Stimulated activated CD4-positive, alpha-beta T cell treated with anti-CD3 and anti-CD28 coated beads, Interleukin-2, amount 100 ng/mL, for 24 hours (primary cell): ENCODE measurements at regions not wholly inside any gene's neighbourhood (a gene's known extent, or its start where the extent isn't known, plus 50 kb on each side); places are given as distances from the start of the nearest gene placed in this dataset.
"Not testable (repeated sequence)": the region's sequence is repeated elsewhere in the genome, so short reads cannot be mapped to it uniquely, and the experiment has no call there.

ENCODE experiments used
- DNase-seq, 2 donors: peaks; one replicate each; pipeline ENCODE4 v3.0.0-alpha.2; 2020

DNA sequence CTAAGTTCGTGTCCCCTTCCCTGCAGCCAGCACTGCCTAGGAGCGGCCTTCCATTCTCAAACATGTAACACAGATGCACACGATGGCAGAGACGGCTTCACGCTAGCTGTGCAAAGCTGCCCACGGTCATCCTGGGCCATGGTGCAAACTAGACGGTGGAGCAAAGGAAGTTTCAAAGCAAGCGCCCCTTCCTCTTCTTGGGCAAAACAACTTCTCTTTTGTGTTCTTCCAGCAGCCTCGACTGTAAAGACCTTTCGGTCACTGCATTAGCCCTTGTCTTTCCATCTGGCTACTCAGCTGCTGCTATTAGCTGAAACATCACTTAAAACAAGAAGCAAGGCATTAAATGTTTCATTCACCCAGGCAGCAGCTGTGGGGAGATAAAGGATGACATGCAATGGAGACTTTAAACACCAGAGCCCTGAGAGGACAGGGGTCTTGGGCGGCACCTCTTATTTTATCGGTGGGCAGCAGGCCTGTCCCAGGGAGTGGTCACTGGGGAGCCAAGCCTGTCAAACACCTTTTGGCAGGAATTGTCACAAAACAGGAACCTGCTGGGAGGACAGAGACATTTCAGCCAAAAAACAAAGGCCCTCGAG is 214.8 kb downstream of the KLF6 start:
- DNase-seq, result no peak

DNA sequence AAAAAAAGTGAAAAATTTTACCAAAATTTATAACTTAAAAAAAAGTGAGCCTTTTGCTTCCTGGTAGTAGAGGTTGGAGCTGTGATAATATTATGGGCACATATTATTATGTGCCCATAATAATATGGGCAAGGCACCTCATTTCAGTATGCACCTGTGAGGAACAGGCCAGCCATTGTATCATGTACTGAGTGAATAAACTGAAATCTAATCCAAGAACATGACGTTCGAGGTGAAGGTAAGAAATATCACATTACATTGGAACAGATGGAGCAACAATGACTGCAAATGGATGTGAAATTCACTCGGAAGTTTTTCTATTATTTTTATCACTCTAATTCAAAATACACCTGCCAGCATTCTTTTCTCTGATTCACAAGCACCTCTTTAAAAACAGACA is 216.0 kb downstream of the KLF6 start:
- DNase-seq, result no peak

DNA sequence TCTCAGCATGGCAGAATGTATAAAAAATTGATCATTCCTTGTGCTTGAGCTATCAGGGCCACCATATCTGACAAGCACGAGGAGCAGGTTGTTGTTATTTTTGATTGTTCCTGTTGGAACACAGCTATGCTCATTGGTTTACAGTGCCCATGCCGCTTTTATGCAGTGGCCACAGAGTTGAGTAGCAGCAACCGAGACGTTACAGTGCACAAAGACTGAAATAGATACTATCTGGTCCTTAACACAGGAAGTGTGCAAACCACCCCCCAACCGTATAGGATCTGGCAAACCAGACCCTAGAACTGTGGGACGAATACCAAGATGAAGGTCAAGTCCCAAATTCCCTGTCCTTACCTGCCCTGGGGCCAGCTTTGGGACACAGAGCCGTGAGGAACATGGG is 216.6 kb downstream of the KLF6 start:
- DNase-seq, result no peak

DNA sequence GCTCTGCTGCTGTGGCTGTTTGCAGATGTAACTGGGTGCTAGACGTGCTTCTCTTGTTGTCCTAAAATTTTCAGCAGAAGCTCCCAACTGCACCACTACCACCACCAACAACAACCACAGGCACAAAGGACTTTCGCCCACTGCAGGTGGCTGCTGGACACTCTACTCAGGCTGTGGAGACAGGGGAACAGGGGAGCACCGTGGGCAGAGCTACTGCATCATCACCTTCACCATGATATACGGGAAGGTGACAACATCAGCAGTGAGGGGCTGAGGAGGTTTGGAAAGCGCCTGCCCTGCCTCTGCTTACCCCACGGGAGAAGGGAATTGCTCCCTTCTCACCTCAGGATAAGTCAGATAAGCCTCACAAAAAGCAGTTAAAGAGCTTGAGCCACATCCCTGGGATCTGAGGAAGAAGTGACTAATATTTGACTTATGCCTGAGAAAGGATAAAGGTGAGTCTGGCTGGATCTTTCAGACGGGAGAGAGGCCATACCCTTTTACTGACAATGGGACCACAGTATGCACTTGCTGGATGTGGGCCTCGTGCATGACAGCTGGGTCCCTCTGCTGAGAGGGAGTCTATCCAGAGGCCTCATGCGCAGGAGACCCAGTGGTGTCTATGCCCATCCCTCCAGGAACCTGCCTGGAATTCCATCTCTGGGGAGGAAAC is 217.6 kb downstream of the KLF6 start:
- no peak for DNase-seq

DNA sequence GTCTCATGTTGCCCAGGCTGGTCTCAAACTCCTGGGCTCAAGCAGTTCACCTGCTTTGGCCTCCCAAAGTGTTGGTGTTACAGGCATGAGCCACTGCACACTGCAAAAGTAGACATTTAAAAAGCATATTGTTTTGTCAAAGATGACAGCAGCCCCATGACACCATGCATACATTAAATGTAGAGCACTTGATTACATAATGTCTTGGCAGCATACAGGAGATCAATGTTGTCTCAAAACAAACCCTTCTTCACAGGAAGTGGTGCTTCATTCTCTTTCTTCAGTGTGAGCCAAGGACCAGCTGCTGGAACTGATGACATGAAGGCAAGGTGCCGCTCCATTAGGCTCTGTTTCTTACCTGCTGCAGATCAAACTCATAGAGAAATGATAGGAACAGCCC is 218.4 kb downstream of the KLF6 start:
- no peak for DNase-seq

DNA sequence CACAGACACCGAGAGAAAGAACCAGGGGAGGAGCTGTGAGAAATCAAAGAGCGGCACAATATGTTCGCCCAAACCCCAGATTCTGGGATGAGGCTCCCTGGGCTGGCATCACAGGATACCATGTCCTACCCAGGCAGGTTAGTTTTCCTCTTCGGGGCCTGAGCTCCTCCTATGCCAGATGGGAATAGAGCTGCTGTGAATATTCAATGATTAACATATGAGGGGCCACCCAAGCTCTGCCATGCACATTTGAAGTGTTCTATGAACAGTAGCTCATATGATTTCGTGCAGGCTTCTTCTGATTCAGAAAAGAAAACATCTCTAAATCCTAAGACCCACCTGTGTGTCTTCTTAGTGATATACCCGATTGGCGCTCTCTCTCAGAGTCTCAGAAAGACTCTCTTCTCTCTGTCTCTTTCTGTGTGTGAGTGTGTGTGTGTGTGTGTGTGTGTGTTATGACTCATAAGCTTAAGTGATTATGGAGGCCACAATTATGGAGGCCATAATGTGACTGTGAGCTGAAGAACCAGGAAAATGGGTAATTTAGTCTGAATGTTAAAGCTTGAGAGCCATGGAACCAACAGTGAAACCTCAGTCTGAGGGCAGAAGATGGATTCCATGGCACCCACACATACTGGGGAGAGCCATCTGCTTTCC is 220.5 kb downstream of the KLF6 start:
- no peak for DNase-seq

DNA sequence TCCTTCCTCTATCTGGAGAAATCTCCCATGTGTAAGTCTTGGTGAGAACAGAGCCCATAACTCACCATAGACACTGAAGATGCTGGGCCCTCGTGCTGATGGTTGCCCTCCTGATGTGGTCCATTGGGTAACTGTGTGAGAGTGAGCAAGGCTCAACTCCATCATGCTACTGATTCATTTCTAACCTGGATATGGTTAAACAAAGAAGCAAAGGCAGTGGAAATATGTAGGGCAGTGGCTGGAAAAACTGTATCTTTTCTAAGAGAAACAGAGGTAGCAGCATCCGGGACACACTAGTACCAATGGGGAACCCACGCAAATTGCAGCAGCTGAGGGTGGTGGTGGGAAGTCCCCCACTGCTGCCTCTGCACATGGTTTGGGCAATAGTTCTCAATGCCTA is 221.7 kb downstream of the KLF6 start:
- DNase-seq, result peak; percentile 54 to 57

DNA sequence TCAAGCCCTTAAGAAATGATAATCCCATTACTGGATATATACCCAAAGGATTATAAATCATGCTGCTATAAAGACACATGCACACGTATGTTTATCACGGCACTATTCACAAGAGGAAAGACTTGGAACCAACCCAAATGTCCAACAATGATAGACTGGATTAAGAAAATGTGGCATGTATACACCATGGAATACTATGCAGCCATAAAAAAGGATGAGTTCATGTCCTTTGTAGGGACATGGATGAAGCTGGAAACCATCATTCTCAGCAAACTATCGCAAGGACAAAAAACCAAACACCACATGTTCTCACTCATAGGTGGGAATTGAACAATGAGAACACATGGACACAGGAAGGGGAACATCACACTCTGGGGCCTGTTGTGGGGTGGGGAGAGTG is 224.4 kb downstream of the KLF6 start:
- DNase-seq, result not testable (repeated sequence)

DNA sequence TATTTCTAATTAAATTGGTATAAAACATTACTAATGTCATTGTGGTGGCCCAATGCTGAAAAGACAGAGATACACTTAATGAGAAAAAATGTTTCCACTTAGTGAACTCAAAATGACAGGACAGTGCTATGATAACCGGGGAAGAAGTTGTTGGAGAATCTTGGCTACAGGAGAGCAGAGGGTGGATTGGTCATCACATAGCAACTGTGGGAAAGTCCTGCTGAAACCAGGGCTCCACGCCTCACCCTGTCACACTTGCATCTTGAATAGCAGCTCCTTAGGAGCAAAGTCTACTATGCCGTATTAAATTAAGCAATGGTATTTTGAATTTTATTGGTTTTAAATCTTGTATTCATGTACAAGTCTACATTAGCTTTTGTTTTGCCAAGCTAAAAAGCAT is 225.5 kb downstream of the KLF6 start:
- no peak for DNase-seq

DNA sequence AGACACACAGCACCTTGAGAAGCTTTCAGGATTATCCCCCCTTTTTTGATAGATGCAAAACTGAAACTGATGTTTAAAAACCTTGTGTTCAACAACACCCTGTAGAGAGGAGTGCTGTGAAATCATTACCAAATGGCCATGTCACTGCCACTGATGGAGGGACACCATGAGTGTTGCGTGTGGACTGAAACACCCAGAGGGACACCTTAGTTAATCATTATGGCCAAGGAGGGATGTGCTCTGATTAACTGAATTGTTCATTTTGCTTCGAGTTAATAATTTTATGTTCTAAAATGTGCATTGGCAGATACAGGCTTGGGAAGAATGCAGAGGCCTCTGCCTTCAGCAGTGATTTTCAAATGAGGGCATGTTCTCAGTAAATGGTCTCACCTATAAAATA is 226.0 kb downstream of the KLF6 start:
- no peak for DNase-seq

DNA sequence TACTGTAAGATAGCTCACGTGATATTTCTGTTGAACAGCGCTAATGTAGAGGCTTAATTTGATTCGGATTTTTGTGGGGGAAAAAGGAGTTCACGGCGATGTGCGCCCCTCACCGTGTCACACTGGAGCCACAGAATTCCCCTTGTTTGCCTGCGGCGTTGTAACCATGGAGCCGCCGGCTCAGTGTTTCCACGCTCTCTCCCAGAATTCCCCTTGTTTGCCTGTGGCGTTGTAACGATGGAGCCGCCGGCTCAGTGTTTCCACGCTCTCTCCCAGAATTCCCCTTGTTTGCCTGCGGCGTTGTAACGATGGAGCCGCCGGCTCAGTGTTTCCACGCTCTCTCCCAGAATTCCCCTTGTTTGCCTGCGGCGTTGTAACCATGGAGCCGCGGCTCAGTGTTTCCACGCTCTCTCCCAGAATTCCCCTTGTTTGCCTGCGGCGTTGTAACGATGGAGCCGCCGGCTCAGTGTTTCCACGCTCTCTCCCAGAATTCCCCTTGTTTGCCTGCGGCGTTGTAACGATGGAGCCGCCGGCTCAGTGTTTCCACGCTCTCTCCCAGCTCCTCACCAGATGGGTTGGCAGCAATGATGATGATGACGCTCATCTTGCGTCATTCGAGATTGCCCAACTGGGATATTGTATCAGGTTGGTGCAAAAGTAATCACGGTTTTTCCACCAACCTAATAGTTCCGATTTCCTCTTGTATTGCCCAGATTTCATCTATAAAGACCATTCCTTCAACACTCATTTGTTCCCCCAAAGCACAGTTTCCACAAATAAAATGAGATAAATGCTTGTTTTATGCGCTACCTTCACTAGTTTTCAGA is 228.6 kb downstream of the KLF6 start:
- not testable (repeated sequence) for DNase-seq

DNA sequence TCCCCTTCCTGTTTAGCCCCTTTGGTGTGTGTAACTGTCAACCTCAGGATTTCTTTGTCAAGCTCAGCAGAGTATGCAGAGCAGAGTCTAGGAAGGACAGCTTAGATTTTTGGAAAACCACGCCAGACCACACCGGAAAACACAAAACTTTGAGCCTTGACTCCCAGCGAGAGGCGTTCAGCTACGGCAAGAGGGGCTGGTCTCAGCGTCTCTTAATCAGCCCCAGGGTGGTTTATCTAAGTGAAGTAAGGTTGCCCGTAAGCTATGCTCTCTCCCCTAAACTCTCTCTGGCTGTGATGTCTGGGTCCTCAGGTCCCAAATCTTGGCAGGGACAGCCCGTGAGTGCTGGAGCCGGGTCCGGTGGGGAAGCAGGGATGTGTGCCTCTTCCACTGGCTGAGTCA is 230.9 kb downstream of the KLF6 start:
- DNase-seq, result peak in 1 of 2 donors; percentile 9

DNA sequence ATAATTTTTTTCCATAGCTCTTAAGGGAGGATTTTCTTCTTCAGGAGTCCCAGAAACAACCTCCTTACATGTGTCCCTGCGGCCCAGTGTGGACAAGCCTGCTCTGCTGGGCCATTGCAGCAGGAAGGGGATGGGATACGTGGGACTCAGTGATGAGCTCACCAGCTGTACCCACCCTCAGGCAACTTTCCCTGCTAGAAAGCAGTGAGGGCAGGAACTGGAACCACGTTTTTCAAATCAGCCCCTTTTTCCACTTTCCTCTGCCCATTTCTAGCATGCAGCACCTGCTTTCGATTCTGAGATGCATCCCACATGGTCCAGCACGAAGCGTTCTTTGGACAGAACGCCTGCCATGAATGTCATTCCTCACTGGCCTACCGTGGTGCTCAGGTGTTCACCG is 232.7 kb downstream of the KLF6 start:
- no peak for DNase-seq

DNA sequence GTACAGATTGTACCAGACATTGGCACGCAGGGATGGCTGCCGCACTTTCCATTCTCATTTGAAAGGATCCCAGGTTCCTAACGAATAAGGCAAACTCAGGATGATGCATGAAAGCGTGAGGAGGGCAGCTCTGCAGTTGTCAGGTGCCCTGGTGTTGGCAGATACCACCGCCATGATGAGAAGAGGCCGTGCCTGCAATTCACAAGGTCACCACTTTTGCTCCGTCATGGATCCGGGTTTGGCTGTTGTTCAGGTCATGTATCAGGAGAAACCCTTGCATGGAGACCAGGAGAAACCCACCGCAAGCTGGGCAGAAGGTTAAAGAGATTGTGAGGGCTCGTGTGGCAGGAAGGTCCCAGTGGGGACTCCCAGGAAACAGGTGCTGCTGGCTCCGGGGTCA is 233.2 kb downstream of the KLF6 start:
- no peak for DNase-seq

DNA sequence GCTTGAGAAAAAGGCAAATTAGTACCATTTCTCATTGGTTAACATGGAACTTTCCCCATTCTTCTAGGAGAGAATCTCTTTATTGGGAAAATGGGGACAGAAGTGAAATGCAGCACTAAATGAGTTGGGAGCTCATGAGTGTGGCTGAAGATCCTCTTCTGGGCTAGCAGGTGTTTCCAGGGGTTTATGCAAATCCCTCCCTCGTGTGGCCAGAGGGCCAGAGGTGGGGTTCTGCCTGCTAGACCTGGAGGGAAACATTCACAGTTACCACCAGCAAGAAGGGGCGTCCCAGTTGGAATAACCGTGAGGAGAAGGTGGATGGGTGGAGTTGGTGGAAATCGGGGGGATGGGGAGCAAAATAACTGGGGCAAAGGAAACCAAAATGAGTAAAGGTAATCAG is 235.9 kb downstream of the KLF6 start:
- DNase-seq, result no peak

DNA sequence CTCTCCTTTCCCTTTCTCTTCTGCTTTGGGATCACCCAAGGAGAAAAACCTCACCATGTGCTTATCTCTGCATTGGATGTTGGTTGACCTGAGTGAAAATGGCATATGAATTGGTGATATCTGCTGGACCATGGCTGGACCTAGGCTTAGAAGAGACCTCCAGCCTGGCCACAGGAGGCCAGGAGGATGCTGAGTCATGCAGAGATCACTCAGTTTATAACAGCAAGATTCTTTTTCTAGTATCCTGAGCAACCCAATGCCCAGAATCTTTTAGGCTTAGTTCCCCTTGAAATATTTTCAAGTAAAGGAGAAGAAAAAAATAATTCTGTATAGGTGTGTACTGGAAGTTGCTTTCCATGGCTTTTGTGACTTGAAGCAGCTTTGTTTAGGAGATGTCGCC is 236.3 kb downstream of the KLF6 start:
- DNase-seq, result no peak

DNA sequence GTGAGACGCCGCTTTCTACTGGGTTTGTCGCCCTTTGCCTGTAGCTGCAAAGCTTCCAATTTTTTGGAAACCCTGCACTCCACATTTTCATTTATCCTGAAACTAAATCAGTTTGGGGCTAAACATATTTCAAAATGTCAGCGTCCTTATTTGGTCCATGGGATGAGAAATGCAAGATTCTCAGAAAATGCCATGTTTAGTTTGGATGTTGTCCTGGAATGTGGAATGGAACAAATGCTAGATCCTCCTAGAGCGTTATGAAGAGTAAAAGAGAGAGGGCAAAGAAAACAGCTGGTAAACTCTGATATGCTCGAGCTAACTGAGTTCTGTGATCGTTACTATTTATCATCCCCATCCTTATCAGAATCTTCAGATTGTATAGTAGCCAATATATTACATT is 236.9 kb downstream of the KLF6 start:
- no peak for DNase-seq

DNA sequence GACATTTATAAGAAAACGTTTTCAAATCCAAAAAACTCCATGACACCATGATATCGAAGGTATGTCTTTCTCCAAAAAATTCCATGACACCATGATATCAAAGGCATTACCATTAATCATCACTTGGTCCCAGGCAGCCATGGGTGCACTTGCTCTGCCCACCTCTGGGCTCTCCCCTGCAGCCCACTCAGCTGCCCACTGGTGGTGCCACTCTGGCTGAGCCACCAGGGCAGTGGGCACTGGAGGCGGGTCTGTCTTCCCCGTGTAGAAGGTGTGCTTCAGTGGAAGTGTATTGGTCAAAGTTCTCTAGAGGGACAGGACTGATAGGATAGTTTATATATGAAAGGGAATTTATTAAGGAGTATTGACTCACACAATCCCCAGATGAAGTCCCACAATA is 240.4 kb downstream of the KLF6 start:
- no peak for DNase-seq

DNA sequence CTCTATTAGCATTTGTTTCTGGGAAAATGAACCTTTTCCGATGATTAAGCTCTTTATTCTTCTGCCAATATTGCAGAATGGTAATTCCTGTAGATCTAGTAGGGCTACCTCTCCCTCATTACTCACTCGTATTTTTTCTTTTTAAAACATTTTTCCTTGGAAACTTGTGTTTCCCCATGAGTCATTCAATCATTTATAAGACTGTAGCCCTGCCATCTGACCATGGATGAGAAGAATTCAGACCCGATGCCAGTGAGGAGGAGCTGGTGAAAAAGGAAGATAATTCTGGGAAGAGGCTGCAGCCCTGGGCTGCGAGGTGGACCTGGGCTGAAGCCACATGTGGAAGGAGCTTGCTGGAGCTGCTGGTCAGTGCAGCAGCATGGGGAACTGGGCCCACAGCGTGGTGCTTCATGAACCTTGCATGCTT is 242.8 kb downstream of the KLF6 start:
- no peak for DNase-seq

DNA sequence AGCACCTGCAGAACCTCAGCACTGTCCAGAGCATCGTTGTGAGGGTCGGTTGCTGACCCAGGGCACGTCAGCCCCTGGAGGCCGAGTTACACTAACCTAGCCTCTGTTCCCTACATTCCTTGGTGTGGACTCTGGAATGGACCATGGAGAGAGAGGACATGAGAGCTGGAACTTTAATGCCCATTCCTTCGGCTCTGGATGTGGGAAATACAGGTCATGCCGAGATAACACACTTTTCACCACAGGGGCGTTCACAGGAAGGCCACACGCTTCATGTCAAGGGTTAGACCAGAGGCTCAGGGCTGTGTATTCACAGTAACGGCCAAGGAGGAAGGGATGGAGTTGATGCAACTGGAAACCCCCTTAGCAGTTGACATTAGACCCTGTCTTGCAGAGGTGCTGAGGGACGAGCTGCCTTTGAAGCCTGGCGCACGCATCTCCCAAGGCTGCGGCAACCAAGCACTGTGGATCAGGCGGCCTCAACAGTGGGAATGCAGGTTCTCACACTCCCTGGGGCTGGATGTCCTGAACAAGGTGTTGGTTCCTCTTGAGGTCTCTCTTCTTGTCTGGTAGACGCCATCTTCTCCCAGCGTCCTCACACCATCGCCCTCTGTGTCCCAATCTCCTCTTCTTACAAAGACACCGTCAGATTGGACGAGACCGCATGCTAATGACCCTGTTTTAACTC is 245.2 kb downstream of the KLF6 start:
- DNase-seq, result no peak

DNA sequence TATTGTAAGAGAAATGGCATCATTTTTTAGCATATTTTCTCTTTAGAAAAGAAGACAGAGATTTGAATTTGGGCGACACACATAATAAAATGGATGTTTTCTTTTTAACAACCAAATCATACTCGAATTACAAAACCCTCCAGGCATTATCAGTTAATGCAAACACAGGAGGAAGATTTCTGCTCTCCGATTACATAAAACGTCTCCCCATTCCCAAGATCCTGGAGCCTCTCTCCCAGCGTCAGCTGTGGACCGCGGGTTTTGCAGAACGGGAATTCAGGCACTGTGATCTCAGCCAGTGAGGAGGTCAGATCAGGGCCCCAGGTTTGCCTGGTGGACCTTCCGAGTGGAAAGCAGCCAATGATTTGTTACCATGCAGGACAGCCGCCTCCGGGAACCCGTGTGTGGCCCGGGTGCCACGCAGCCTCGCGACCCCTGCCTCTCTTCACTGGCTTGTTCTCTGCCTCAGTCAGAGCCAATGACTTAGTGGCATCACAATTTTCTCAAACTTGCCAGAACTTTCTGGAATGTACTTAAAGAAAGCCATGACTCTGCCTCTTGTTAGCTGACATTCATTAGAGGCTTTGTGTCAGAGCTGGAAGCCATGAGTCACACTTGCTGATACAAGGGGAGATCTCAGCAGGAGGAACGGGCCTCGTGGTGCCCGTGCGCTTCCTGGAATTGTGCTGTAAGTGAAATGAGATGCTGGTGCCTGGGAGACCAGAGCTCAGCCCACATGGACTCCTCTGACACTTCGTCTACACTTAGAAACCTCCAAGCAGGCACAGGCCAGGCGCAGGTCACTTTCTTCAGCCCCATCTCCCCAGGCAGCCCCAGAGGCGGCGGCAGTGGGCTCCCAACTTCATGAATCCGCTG is 246.1 kb downstream of the KLF6 start:
- DNase-seq, result peak in 1 of 2 donors; percentile 24

DNA sequence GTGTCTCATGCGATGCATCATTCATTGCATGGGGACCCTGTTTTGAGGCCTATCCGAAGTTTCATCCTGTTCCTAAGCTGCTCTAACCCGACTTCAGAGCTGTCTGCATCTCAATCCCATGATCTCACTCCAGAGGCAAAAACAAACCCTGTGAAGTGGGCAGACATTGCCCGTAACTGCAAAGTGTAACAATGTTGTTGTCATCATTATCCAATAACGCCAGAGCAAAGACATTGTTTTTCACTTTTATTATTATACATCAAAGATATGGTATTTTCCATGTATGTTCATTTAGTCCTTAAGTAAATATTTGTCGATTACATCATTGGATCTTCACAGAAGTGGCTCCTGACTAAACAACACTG is 246.7 kb downstream of the KLF6 start:
- DNase-seq, result no peak
